Upper lobe of right lung (tissue), 1 donor: ENCODE measurements at regions not wholly inside any gene's neighbourhood (a gene's known extent, or its start where the extent isn't known, plus 50 kb on each side); places are given as distances from the start of the nearest gene placed in this dataset.

ENCODE experiments used
- ATAC-seq: fragments of 200-7000 bp; cut with Tn5 transposase; one replicate; pipeline ENCODE4 v1.9.1; 2020; ENCODE audit warnings: mild to moderate bottlenecking, moderate library complexity
- DNase-seq: peaks from one replicate; pipeline ENCODE4 v3.0.0-alpha.2; 2020
- H3K27ac ChIP-seq: fragments of 200-600 bp; one replicate; pipeline ENCODE4 v1.8.0; 2022
- H3K27me3 ChIP-seq: fragments of 200-600 bp; one replicate; pipeline ENCODE4 v1.8.0; 2022; ENCODE audit warnings: mild to moderate bottlenecking
- H3K36me3 ChIP-seq: fragments of 200-600 bp; one replicate; pipeline ENCODE4 v1.8.0; 2022
- H3K4me1 ChIP-seq: fragments of 200-600 bp; one replicate; pipeline ENCODE4 v1.8.0; 2022
- H3K4me3 ChIP-seq: fragments of 200-600 bp; one replicate; pipeline ENCODE4 v1.8.0; 2022; ENCODE audit warnings: mild to moderate bottlenecking
- H3K9me3 ChIP-seq: fragments of 200-600 bp; one replicate; pipeline ENCODE4 v1.8.0; 2022
- CTCF ChIP-seq: fragments of 200-600 bp; IDR thresholded peaks from one replicate; pipeline ENCODE4 v1.8.0; 2022; ENCODE audit warnings: antibody characterized with exemption
- intact Hi-C: fragments of 100-400 bp; cut with DNase I; formaldehyde crosslinking; loops from one replicate; pipeline ENCODE4 v1.11.0; 2022
- donor health status: DM: no; HTN: yes; CAD: no; lungs with severe emphysema.

GRCh38 chr18:2009942-2010697, 561.2 kb downstream of the METTL4 start:
- H3K9me3 ChIP-seq: no peaks in the 10 kb centered on the region
- no peak overlapping the region for H3K27ac ChIP-seq
- H3K4me1 ChIP-seq: peaks cover 4% of the 10 kb centered on the region
- H3K27me3 ChIP-seq: no peaks in the 10 kb centered on the region
- no peak for TF ChIP-seq CTCF
- DNase-seq: no peak
- ATAC-seq: no peak
- no peaks in the 10 kb centered on the region for H3K36me3 ChIP-seq
- intact Hi-C loops: no loop called here
- no peak overlapping the region for H3K4me3 ChIP-seq

- ATAC-seq (no peak), DNase-seq (no peak)
- Histone ChIP-seq H3K4me3 (no peak overlapping the region), H3K9me3 (no peaks in the 10 kb centered on the region), H3K4me1 (no peaks in the 10 kb centered on the region), H3K27me3 (no peaks in the 10 kb centered on the region), H3K27ac (no peak overlapping the region), H3K36me3 (no peaks in the 10 kb centered on the region)
- intact Hi-C loops: no loop called here
- no peak for TF ChIP-seq CTCF
Measured at GRCh38 chr18:2027016-2027415, 544.3 kb downstream of the METTL4 start.

GRCh38 chr18:2027756-2028155, 543.5 kb downstream of the METTL4 start:
- TF ChIP-seq CTCF: no peak
- no peak for DNase-seq
- no peak overlapping the region for H3K4me3 ChIP-seq
- ATAC-seq: no peak
- H3K27ac ChIP-seq: no peak overlapping the region
- no peaks in the 10 kb centered on the region for H3K4me1 ChIP-seq
- no peaks in the 10 kb centered on the region for H3K36me3 ChIP-seq
- H3K9me3 ChIP-seq: no peaks in the 10 kb centered on the region
- intact Hi-C loops: no loop called here
- no peaks in the 10 kb centered on the region for H3K27me3 ChIP-seq

GRCh38 chr18:2028986-2029385, 542.3 kb downstream of the METTL4 start:
- no peak overlapping the region for H3K4me3 ChIP-seq
- H3K4me1 ChIP-seq: no peaks in the 10 kb centered on the region
- no peak overlapping the region for H3K27ac ChIP-seq
- no peak for TF ChIP-seq CTCF
- no peaks in the 10 kb centered on the region for H3K9me3 ChIP-seq
- DNase-seq (no peak), ATAC-seq (no peak)
- H3K36me3 ChIP-seq: no peaks in the 10 kb centered on the region
- intact Hi-C loops: no loop called here
- no peaks in the 10 kb centered on the region for H3K27me3 ChIP-seq

- H3K27me3 ChIP-seq: no peaks in the 10 kb centered on the region
- intact Hi-C loops: no loop called here
- no peaks in the 10 kb centered on the region for H3K4me1 ChIP-seq
- H3K9me3 ChIP-seq: no peaks in the 10 kb centered on the region
- ATAC-seq (no peak), DNase-seq (no peak)
- no peak overlapping the region for H3K27ac ChIP-seq
- TF ChIP-seq CTCF: no peak
- H3K4me3 ChIP-seq: no peak overlapping the region
- no peaks in the 10 kb centered on the region for H3K36me3 ChIP-seq
Measured at GRCh38 chr18:2030647-2031046, 540.7 kb downstream of the METTL4 start.

- intact Hi-C loops: no loop called here
- Histone ChIP-seq H3K27me3 (no peaks in the 10 kb centered on the region), H3K4me1 (no peaks in the 10 kb centered on the region), H3K36me3 (no peaks in the 10 kb centered on the region), H3K27ac (no peak overlapping the region), H3K9me3 (no peaks in the 10 kb centered on the region), H3K4me3 (no peak overlapping the region)
- DNase-seq: no peak
- TF ChIP-seq CTCF: no peak
- no peak for ATAC-seq
Measured at GRCh38 chr18:2032036-2032435, 539.3 kb downstream of the METTL4 start.
